H9 (cell line): ENCODE measurements at regions not wholly inside any gene's neighbourhood (a gene's known extent, or its start where the extent isn't known, plus 50 kb on each side); places are given as distances from the start of the nearest gene placed in this dataset.

ENCODE experiments used
- DNase-seq: peaks from one replicate; pipeline ENCODE4 v3.0.0-alpha.2; 2017
- H2AFZ ChIP-seq: one replicate; pipeline ENCODE4 v1.6.1; 2013; ENCODE audit warnings: mild to moderate bottlenecking, low read length, control low read depth, moderate library complexity
- H2AK5ac ChIP-seq: 2 replicates; pipeline ENCODE4 v1.6.1; 2013; ENCODE audit warnings: low read length, control low read depth, mixed read lengths; ENCODE audit not compliant: insufficient read length
- H2BK120ac ChIP-seq: one replicate; pipeline ENCODE4 v1.6.1; 2013; ENCODE audit warnings: low read depth, mild to moderate bottlenecking, low read length, control low read depth, inconsistent platforms; ENCODE audit not compliant: poor library complexity, severe bottlenecking
- H2BK12ac ChIP-seq: 2 replicates; pipeline ENCODE4 v1.6.1; 2013; ENCODE audit warnings: low read length, control low read depth, mixed read lengths, low read depth; ENCODE audit not compliant: insufficient read length
- H2BK15ac ChIP-seq: 2 replicates; pipeline ENCODE4 v1.6.1; 2013; ENCODE audit warnings: low read depth, low read length, control low read depth
- H2BK20ac ChIP-seq: one replicate; pipeline ENCODE4 v1.6.1; 2013; ENCODE audit warnings: low read depth, mild to moderate bottlenecking, low read length, control low read depth, inconsistent platforms; ENCODE audit not compliant: poor library complexity, severe bottlenecking
- H2BK5ac ChIP-seq: 2 replicates; pipeline ENCODE4 v1.6.1; 2013; ENCODE audit warnings: low read length, control low read depth, mixed read lengths; ENCODE audit not compliant: insufficient read length
- H3K14ac ChIP-seq: 2 replicates; pipeline ENCODE4 v1.6.1; 2013; ENCODE audit warnings: low read length, control low read depth; ENCODE audit not compliant: insufficient read depth
- H3K18ac ChIP-seq: 2 replicates; pipeline ENCODE4 v1.6.1; 2013; ENCODE audit warnings: low read depth, mild to moderate bottlenecking, mixed read lengths, low read length, control low read depth; ENCODE audit not compliant: insufficient read length
- H3K23ac ChIP-seq: 2 replicates; pipeline ENCODE4 v1.6.1; 2013; ENCODE audit warnings: low read length, control low read depth, mixed read lengths, low read depth; ENCODE audit not compliant: insufficient read length
- H3K23me2 ChIP-seq: 2 replicates; pipeline ENCODE4 v1.6.1; 2013; ENCODE audit warnings: low read depth, mild to moderate bottlenecking, mixed read lengths, low read length, control low read depth; ENCODE audit not compliant: insufficient read length, poor library complexity, severe bottlenecking
- H3K27ac ChIP-seq: 2 replicates; pipeline ENCODE4 v1.5.1; 2013; ENCODE audit warnings: low read length, control low read depth, mixed read lengths, low read depth; ENCODE audit not compliant: insufficient read length
- H3K27me3 ChIP-seq: 2 replicates; pipeline ENCODE4 v1.6.1; 2013; ENCODE audit warnings: low read length, control low read depth, inconsistent platforms; ENCODE audit not compliant: insufficient read depth
- H3K4ac ChIP-seq: 2 replicates; pipeline ENCODE4 v1.6.1; 2013; ENCODE audit warnings: low read depth, mild to moderate bottlenecking, control low read depth, inconsistent platforms, low read length, moderate library complexity
- H3K4me1 ChIP-seq: 2 replicates; pipeline ENCODE4 v1.6.1; 2013; ENCODE audit warnings: low read length, control low read depth, inconsistent platforms; ENCODE audit not compliant: insufficient read depth
- H3K4me2 ChIP-seq: 2 replicates; pipeline ENCODE4 v1.6.1; 2013; ENCODE audit warnings: low read length, control low read depth, mixed read lengths; ENCODE audit not compliant: insufficient read length, insufficient read depth
- H3K56ac ChIP-seq: 2 replicates; pipeline ENCODE4 v1.6.1; 2013; ENCODE audit warnings: low read depth, mild to moderate bottlenecking, mixed read lengths, low read length, control low read depth; ENCODE audit not compliant: insufficient read length
- H3K79me1 ChIP-seq: 2 replicates; pipeline ENCODE4 v1.6.1; 2013; ENCODE audit warnings: low read depth, mild to moderate bottlenecking, moderate library complexity, low read length, control low read depth, inconsistent platforms; ENCODE audit not compliant: insufficient read depth, poor library complexity, severe bottlenecking
- H3K79me2 ChIP-seq: 2 replicates; pipeline ENCODE4 v1.6.1; 2013; ENCODE audit warnings: low read length, control low read depth, inconsistent platforms; ENCODE audit not compliant: insufficient read depth
- H3K9ac ChIP-seq: 2 replicates; pipeline ENCODE4 v1.6.1; 2013; ENCODE audit warnings: low read length, control low read depth, mixed read lengths; ENCODE audit not compliant: insufficient read length; ENCODE audit errors: extremely low read depth
- H3K9me3 ChIP-seq: one replicate; pipeline ENCODE4 v1.6.1; 2013; ENCODE audit warnings: low read depth, low read length, inconsistent platforms; ENCODE audit not compliant: control insufficient read depth
- H3T11ph ChIP-seq: one replicate; pipeline ENCODE4 v1.6.1; 2013; ENCODE audit warnings: mild to moderate bottlenecking, low read length, control low read depth, inconsistent platforms
- H4K20me1 ChIP-seq: one replicate; pipeline ENCODE4 v1.6.1; 2013; ENCODE audit not compliant: control insufficient read depth, insufficient read length, insufficient read depth
- H4K5ac ChIP-seq: 2 replicates; pipeline ENCODE4 v1.6.1; 2013; ENCODE audit warnings: low read depth, mild to moderate bottlenecking, mixed read lengths, low read length, control low read depth; ENCODE audit not compliant: insufficient read length
- H4K8ac ChIP-seq: replicated peaks from 2 replicates; pipeline ENCODE4 v1.6.1; 2013; ENCODE audit warnings: low read length, control low read depth, mixed read lengths, low read depth; ENCODE audit not compliant: insufficient read length
- H4K91ac ChIP-seq: 2 replicates; pipeline ENCODE4 v1.6.1; 2013; ENCODE audit warnings: low read depth, mild to moderate bottlenecking, moderate library complexity, mixed read lengths, low read length, control low read depth; ENCODE audit not compliant: insufficient read length
- H3K27ac Mint-ChIP-seq, 3 experiments: 2 replicates in 2 of 3; 3 replicates in 1 of 3; pipeline ENCODE4 v1.8.0; 2020 to 2021; ENCODE audit warnings: mixed read lengths in 3 of 3, mild to moderate bottlenecking in 1 of 3, moderate library complexity in 1 of 3
- H3K27me3 Mint-ChIP-seq: 2 replicates; pipeline ENCODE4 v1.8.0; 2021; ENCODE audit warnings: low read depth, mild to moderate bottlenecking, moderate library complexity, mixed read lengths
- H3K36me3 Mint-ChIP-seq, 3 experiments: 2 replicates in 2 of 3; 3 replicates in 1 of 3; pipeline ENCODE4 v1.8.0; 2020 to 2021; ENCODE audit warnings: low read depth in 3 of 3, mixed read lengths in 3 of 3; ENCODE audit not compliant: insufficient read depth in 1 of 3
- H3K4me1 Mint-ChIP-seq, 2 experiments: 2 replicates each; pipeline ENCODE4 v1.8.0; 2020; ENCODE audit warnings: mixed read lengths in 2 of 2
- H3K4me3 Mint-ChIP-seq, 2 experiments: 2 replicates in 1 of 2; 3 replicates in 1 of 2; pipeline ENCODE4 v1.8.0; 2020 to 2021; ENCODE audit warnings: mild to moderate bottlenecking in 2 of 2, mixed read lengths in 2 of 2, moderate library complexity in 1 of 2
- H3K9me3 Mint-ChIP-seq, 2 experiments: 2 replicates in 1 of 2; 3 replicates in 1 of 2; pipeline ENCODE4 v1.8.0; 2020; ENCODE audit warnings: mild to moderate bottlenecking in 2 of 2, mixed read lengths in 2 of 2, moderate library complexity in 1 of 2
- CTCF ChIP-seq: fragments of 200-600 bp; sonication (generic); conservative IDR thresholded peaks from 3 replicates; pipeline ENCODE4 v1.8.0; 2021; ENCODE audit warnings: antibody characterized with exemption, mild to moderate bottlenecking

GRCh38 chr14:51789596-51789995 lies 70.8 kb upstream of the GNG2 start:
- Histone ChIP-seq H4K8ac (no peak overlapping the region), H3K23me2 (no peaks in the 10 kb centered on the region), H3K4me2 (no peak overlapping the region), H3K4me1 (no peaks in the 10 kb centered on the region), H2BK5ac (no peak overlapping the region), H4K91ac (no peak overlapping the region), H3K18ac (no peak overlapping the region), H2AK5ac (no peak overlapping the region), H2BK15ac (no peak overlapping the region), H4K20me1 (no peaks in the 10 kb centered on the region), H2BK20ac (no peak overlapping the region), H3K27me3 (no peaks in the 10 kb centered on the region), H3K27ac (no peak overlapping the region), H3K56ac (no peak overlapping the region), H3K9me3 (no peaks in the 10 kb centered on the region), H3T11ph (no peak overlapping the region), H2AFZ (no peak overlapping the region), H4K5ac (no peak overlapping the region), H3K9ac (no peak overlapping the region), H3K79me1 (no peaks in the 10 kb centered on the region), H3K14ac (no peak overlapping the region), H3K4ac (no peak overlapping the region), H3K23ac (no peak overlapping the region), H2BK12ac (no peak overlapping the region), H2BK120ac (no peak overlapping the region), H3K79me2 (no peaks in the 10 kb centered on the region)
- DNase-seq: no peak
- H3K9me3 Mint-ChIP-seq: peaks cover 19 to 23% of the 10 kb centered on the region in 2 experiments
- no peak for TF ChIP-seq CTCF
- H3K27ac Mint-ChIP-seq: no peak overlapping the region
- no peaks in the 10 kb centered on the region for H3K4me1 Mint-ChIP-seq
- peaks cover 7% of the 10 kb centered on the region for H3K27me3 Mint-ChIP-seq
- H3K4me3 Mint-ChIP-seq: no peak overlapping the region
- peaks cover 11 to 15% (median 12%) of the 10 kb centered on the region in 3 experiments for H3K36me3 Mint-ChIP-seq
